ENCODE measurements at regions not wholly inside any gene's neighbourhood (a gene's known extent, or its start where the extent isn't known, plus 50 kb on each side); places are given as distances from the start of the nearest gene placed in this dataset.

DNA sequence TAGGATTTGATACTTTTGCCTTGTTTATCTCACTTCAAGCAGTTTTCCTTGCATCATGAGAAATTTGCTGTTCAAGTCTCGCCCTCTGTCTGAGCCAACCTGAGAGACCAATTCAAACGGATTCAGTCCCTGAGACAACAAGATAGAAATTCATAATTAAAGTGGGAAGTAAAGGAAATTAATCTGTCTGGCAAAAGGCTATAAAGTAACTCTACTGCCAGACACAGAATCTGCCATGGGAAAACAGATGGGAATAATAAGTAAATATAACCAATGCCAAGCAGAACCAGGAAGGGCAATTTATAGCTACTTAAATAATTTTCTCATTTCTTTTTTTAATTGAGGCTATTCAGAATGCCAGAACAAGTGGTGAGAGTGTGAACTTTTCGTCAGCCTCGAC, 239.6 kb downstream of the TFAP2C start:
- 11% methylated on average over 4 of the region's 4 CpGs for WGBS (ENCODE audit: insufficient coverage, insufficient replicate concordance, low lambda C conversion rate, missing lambda C conversion rate)
- ATAC-seq = no peak

More for the DNA sequence above, 239.6 kb downstream of the TFAP2C start:
- H4K20me1 ChIP-seq (ENCODE audit: control insufficient read depth, insufficient read depth) = no peaks in the 10 kb centered on the region
- H3K4me2 ChIP-seq (ENCODE audit: control insufficient read depth, insufficient read depth) = no peak overlapping the region
- no peaks in the 10 kb centered on the region; a peak in 2 of 4 replicates for H3K27me3 ChIP-seq (replicated peaks in 1 of 2; ENCODE audit: control insufficient read depth in 2 of 2, insufficient read depth in 2 of 2, low read length in 1 of 2)
- POLR2A ChIA-PET = no interaction called here
- H3K27ac ChIP-seq (ENCODE audit: control insufficient read depth, insufficient read depth) = no peak overlapping the region
- in situ Hi-C loops (cut with MboI) (no loop called here), intact Hi-C loops (cut with micrococcal nuclease; ENCODE audit: unreplicated experiment) (no loop called here)
- CTCF ChIA-PET = no interaction called here
- FAIRE-seq (no peak), DNase-seq (ENCODE audit: low read depth, low spot score) (no peak)
- no TSS peak for BruUV-seq (replicated peaks)
- no peaks in the 10 kb centered on the region for H3K79me2 ChIP-seq (ENCODE audit: control insufficient read depth, insufficient read depth, low read length)
- H3K9ac ChIP-seq (ENCODE audit: control insufficient read depth, insufficient read depth, low read length) = no peak overlapping the region
- SMC1A ChIA-PET (ENCODE audit: uncharacterized antibody, unreplicated experiment) = no interaction called here
- RAD21 ChIA-PET (ENCODE audit: unreplicated experiment) = no interaction called here
- no peaks in the 10 kb centered on the region for H3K4me1 ChIP-seq (ENCODE audit: control insufficient read depth, insufficient read depth, low read length)
- no peak overlapping the region for H2AFZ ChIP-seq (ENCODE audit: control insufficient read depth, low read depth, low read length)
- TF ChIP-seq, protein P1, sequence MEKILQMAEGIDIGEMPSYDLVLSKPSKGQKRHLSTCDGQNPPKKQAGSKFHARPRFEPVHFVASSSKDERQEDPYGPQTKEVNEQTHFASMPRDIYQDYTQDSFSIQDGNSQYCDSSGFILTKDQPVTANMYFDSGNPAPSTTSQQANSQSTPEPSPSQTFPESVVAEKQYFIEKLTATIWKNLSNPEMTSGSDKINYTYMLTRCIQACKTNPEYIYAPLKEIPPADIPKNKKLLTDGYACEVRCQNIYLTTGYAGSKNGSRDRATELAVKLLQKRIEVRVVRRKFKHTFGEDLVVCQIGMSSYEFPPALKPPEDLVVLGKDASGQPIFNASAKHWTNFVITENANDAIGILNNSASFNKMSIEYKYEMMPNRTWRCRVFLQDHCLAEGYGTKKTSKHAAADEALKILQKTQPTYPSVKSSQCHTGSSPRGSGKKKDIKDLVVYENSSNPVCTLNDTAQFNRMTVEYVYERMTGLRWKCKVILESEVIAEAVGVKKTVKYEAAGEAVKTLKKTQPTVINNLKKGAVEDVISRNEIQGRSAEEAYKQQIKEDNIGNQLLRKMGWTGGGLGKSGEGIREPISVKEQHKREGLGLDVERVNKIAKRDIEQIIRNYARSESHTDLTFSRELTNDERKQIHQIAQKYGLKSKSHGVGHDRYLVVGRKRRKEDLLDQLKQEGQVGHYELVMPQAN (conservative IDR thresholded peaks at IDR 0.05) = no peak
- TF ChIP-seq, protein P2, sequence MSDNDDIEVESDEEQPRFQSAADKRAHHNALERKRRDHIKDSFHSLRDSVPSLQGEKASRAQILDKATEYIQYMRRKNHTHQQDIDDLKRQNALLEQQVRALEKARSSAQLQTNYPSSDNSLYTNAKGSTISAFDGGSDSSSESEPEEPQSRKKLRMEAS (IDR thresholded peaks at IDR 0.05; ENCODE audit: low read depth, low read length) = no peak
- TF ChIP-seq GATAD2B (conservative IDR thresholded peaks at IDR 0.05; ENCODE audit: low read depth) = no peak
- TF ChIP-seq YBX1 (IDR thresholded peaks at IDR 0.05) = no peak
- TF ChIP-seq, protein P3, sequence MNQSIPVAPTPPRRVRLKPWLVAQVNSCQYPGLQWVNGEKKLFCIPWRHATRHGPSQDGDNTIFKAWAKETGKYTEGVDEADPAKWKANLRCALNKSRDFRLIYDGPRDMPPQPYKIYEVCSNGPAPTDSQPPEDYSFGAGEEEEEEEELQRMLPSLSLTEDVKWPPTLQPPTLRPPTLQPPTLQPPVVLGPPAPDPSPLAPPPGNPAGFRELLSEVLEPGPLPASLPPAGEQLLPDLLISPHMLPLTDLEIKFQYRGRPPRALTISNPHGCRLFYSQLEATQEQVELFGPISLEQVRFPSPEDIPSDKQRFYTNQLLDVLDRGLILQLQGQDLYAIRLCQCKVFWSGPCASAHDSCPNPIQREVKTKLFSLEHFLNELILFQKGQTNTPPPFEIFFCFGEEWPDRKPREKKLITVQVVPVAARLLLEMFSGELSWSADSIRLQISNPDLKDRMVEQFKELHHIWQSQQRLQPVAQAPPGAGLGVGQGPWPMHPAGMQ (IDR thresholded peaks at IDR 0.05; ENCODE audit: borderline replicate concordance) = no peak
- no peak for TF ChIP-seq RCOR1 (conservative IDR thresholded peaks at IDR 0.05; ENCODE audit: low read depth, low read length)
- TF ChIP-seq IKZF1 (conservative IDR thresholded peaks at IDR 0.05) = no peak
- TF ChIP-seq DPF2 (IDR thresholded peaks at IDR 0.05) = no peak
- TF ChIP-seq MEF2B (IDR thresholded peaks at IDR 0.05; ENCODE audit: partially characterized antibody, poor library complexity, severe bottlenecking) = no peak
- no peak for TF ChIP-seq FOS (IDR thresholded peaks at IDR 0.05; ENCODE audit: borderline replicate concordance, extremely low read depth, insufficient read length)
- TF ChIP-seq ZBTB11 (CRISPR knock-in tag; IDR thresholded peaks at IDR 0.05) = no peak
- TF ChIP-seq IRF4 (IDR thresholded peaks at IDR 0.05; ENCODE audit: low read depth, low read length) = no peak
- no peak for TF ChIP-seq REST (IDR thresholded peaks at IDR 0.05; ENCODE audit: low read depth, low read length)
- no peak for TF ChIP-seq USF2 (IDR thresholded peaks at IDR 0.05; ENCODE audit: borderline replicate concordance, low read depth, low read length)
- H3K36me3 ChIP-seq (ENCODE audit: control insufficient read depth in 2 of 2, insufficient read depth in 2 of 2, low read length in 1 of 2) = no peaks in the 10 kb centered on the region
- no peak overlapping the region for H3K4me3 ChIP-seq
- H3K9me3 ChIP-seq (replicated peaks; ENCODE audit: control insufficient read depth, insufficient read depth, low read length) = no peaks in the 10 kb centered on the region
